ENCODE measurements at regions not wholly inside any gene's neighbourhood (a gene's known extent, or its start where the extent isn't known, plus 50 kb on each side); places are given as distances from the start of the nearest gene placed in this dataset.

- Histone ChIP-seq H3K4me1 (ENCODE audit: control insufficient read depth in 1 of 2, insufficient read depth in 2 of 2, low read length in 2 of 2) (no peaks in the 10 kb centered on the region), H3K27me3 (ENCODE audit: control insufficient read depth in 2 of 2, insufficient read depth in 2 of 2, low read length in 2 of 2) (no peaks in the 10 kb centered on the region), H3K27ac (ENCODE audit: low read depth in 1 of 2, low read length in 2 of 2) (no peak overlapping the region), H3K79me2 (ENCODE audit: insufficient read depth, low read length) (no peaks in the 10 kb centered on the region), H4K20me1 (ENCODE audit: insufficient read depth, low read length) (no peaks in the 10 kb centered on the region), H3K9ac (ENCODE audit: insufficient read depth, low read length, poor library complexity, severe bottlenecking) (no peak overlapping the region), H3K4me3 (replicated peaks in 1 of 3; ENCODE audit: low read depth in 2 of 3, low read length in 3 of 3) (no peak overlapping the region), H2AFZ (ENCODE audit: insufficient read depth, low read depth, low read length, poor library complexity, severe bottlenecking) (no peak overlapping the region), H3K9me3 (replicated peaks in 1 of 2; ENCODE audit: control insufficient read depth in 1 of 2, insufficient read depth in 1 of 2, low read length in 2 of 2) (no peaks in the 10 kb centered on the region), H3K4me2 (replicated peaks; ENCODE audit: extremely low read depth, low read length, poor library complexity, severe bottlenecking) (no peak overlapping the region), H3K36me3 (replicated peaks in 1 of 2; ENCODE audit: control insufficient read depth in 1 of 2, insufficient read depth in 2 of 2, low read length in 2 of 2) (no peaks in the 10 kb centered on the region)
- no peak for TF ChIP-seq CTCF (IDR thresholded peaks at IDR 0.05)
- Mint-ChIP-seq H3K27me3 (ENCODE audit: low read depth in 3 of 3) (peaks cover 0 to 2% (median 2%) of the 10 kb centered on the region in 3 donors), H3K36me3 (no peaks in the 10 kb centered on the region), H3K27ac (no peak overlapping the region), H3K4me1 (no peaks in the 10 kb centered on the region), H3K9me3 (peaks cover 0 to 7% (median 3%) of the 10 kb centered on the region in 7 donors), H3K4me3 (no peak overlapping the region)
- intact Hi-C loops (cut with micrococcal nuclease): no loop called here
- no peak for DNase-seq
- no CpG with 5 or more reads among the region's 2 CpGs for WGBS (ENCODE audit: insufficient coverage)
Measured at GRCh38 chr1:87521452-87521851, 192.8 kb downstream of the LMO4 start.

- DNase-seq: no peak
- H3K4me3 ChIP-seq (replicated peaks in 1 of 3; ENCODE audit: low read depth in 2 of 3, low read length in 3 of 3): no peak overlapping the region
- no peaks in the 10 kb centered on the region for H3K4me1 Mint-ChIP-seq
- no peak overlapping the region for H3K9ac ChIP-seq (ENCODE audit: insufficient read depth, low read length, poor library complexity, severe bottlenecking)
- TF ChIP-seq CTCF (IDR thresholded peaks at IDR 0.05): no peak
- H3K4me2 ChIP-seq (replicated peaks; ENCODE audit: extremely low read depth, low read length, poor library complexity, severe bottlenecking): no peak overlapping the region
- no peaks in the 10 kb centered on the region for H4K20me1 ChIP-seq (ENCODE audit: insufficient read depth, low read length)
- peaks cover 0 to 1% of the 10 kb centered on the region in 2 donors for H3K9me3 ChIP-seq (replicated peaks in 1 of 2; ENCODE audit: control insufficient read depth in 1 of 2, insufficient read depth in 1 of 2, low read length in 2 of 2)
- no peaks in the 10 kb centered on the region for H3K36me3 ChIP-seq (replicated peaks in 1 of 2; ENCODE audit: control insufficient read depth in 1 of 2, insufficient read depth in 2 of 2, low read length in 2 of 2)
- intact Hi-C loops (cut with micrococcal nuclease): no loop called here
- no peaks in the 10 kb centered on the region for H3K27me3 ChIP-seq (ENCODE audit: control insufficient read depth in 2 of 2, insufficient read depth in 2 of 2, low read length in 2 of 2)
- no peak overlapping the region for H2AFZ ChIP-seq (ENCODE audit: insufficient read depth, low read depth, low read length, poor library complexity, severe bottlenecking)
- H3K27me3 Mint-ChIP-seq (ENCODE audit: low read depth in 3 of 3): peaks cover 0 to 2% (median 2%) of the 10 kb centered on the region in 3 donors
- H3K4me1 ChIP-seq (ENCODE audit: control insufficient read depth in 1 of 2, insufficient read depth in 2 of 2, low read length in 2 of 2): no peaks in the 10 kb centered on the region
- no peak overlapping the region for H3K27ac Mint-ChIP-seq
- H3K4me3 Mint-ChIP-seq: no peak overlapping the region
- no peak overlapping the region for H3K27ac ChIP-seq (ENCODE audit: low read depth in 1 of 2, low read length in 2 of 2)
- no peaks in the 10 kb centered on the region for H3K79me2 ChIP-seq (ENCODE audit: insufficient read depth, low read length)
- H3K36me3 Mint-ChIP-seq: no peaks in the 10 kb centered on the region
- peaks cover 0 to 10% (median 2%) of the 10 kb centered on the region in 7 donors for H3K9me3 Mint-ChIP-seq
- 100% methylated on average over 1 of the region's 3 CpGs for WGBS (ENCODE audit: insufficient coverage)
Measured at GRCh38 chr1:87523466-87523865, 194.8 kb downstream of the LMO4 start.

All from CD14-positive monocyte (primary cell).